ENCODE measurements at regions not wholly inside any gene's neighbourhood (a gene's known extent, or its start where the extent isn't known, plus 50 kb on each side); places are given as distances from the start of the nearest gene placed in this dataset.

- ATAC-seq (no peak), DNase-seq (ENCODE audit: extremely low read depth in 1 of 4, low spot score in 3 of 4) (no peak), FAIRE-seq (no peak)
- POLR2A ChIA-PET: no interaction called here
- CTCF ChIA-PET (ENCODE audit: low intra/inter-chr PET ratio): no interaction called here
- TF ChIP-seq PREB (CRISPR knock-in tag; IDR thresholded peaks at IDR 0.05) (no peak), BRD4 (IDR thresholded peaks at IDR 0.05) (no peak), SAFB (IDR thresholded peaks at IDR 0.05; ENCODE audit: borderline replicate concordance, low read depth, low read length) (no peak), CBX2 (IDR thresholded peaks at IDR 0.05; ENCODE audit: insufficient read depth, low read length, poor library complexity, severe bottlenecking) (no peak), HDGF (IDR thresholded peaks at IDR 0.05) (no peak), ZC3H11A (IDR thresholded peaks at IDR 0.05; ENCODE audit: low read depth, low read length) (no peak)
- TF ChIP-seq, protein P1, sequence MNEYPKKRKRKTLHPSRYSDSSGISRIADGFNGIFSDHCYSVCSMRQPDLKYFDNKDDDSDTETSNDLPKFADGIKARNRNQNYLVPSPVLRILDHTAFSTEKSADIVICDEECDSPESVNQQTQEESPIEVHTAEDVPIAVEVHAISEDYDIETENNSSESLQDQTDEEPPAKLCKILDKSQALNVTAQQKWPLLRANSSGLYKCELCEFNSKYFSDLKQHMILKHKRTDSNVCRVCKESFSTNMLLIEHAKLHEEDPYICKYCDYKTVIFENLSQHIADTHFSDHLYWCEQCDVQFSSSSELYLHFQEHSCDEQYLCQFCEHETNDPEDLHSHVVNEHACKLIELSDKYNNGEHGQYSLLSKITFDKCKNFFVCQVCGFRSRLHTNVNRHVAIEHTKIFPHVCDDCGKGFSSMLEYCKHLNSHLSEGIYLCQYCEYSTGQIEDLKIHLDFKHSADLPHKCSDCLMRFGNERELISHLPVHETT (CRISPR knock-in tag; conservative IDR thresholded peaks at IDR 0.05 in 1 of 2, IDR thresholded peaks at IDR 0.05 in 1 of 2): no peak
- H3K27ac ChIP-seq (ENCODE audit: extremely low read depth, low read depth, low read length): no peak overlapping the region
- no peaks in the 10 kb centered on the region for H3K4me1 ChIP-seq (replicated peaks in 1 of 2; ENCODE audit: control insufficient read depth in 2 of 2, insufficient read depth in 2 of 2, low read length in 2 of 2)
- no peaks in the 10 kb centered on the region; the same call in 1 of the 2 replicates for H3K9me3 ChIP-seq (replicated peaks; ENCODE audit: control insufficient read depth, insufficient read depth, low read depth, low read length)
- no peaks in the 10 kb centered on the region for H4K20me1 ChIP-seq (replicated peaks; ENCODE audit: control insufficient read depth, insufficient read depth, low read length)
- in situ Hi-C loops (cut with MboI): no loop called here
- H2AFZ ChIP-seq (ENCODE audit: low read depth, low read length): no peak overlapping the region
- intact Hi-C loops (cut with micrococcal nuclease): no loop called here
- H3K9me1 ChIP-seq (ENCODE audit: control insufficient read depth, insufficient read depth, low read length): no peaks in the 10 kb centered on the region
- no peaks in the 10 kb centered on the region for H3K79me2 ChIP-seq (ENCODE audit: control insufficient read depth, insufficient read depth, low read length)
- no TSS peak for BruUV-seq (replicated peaks)
- H3K4me3 ChIP-seq: no peak overlapping the region
- H3K27me3 ChIP-seq (ENCODE audit: control insufficient read depth in 2 of 2, insufficient read depth in 2 of 2, low read length in 2 of 2): no peaks in the 10 kb centered on the region
- no peak overlapping the region for H3K9ac ChIP-seq (ENCODE audit: insufficient read depth in 1 of 2, low read depth in 2 of 2, low read length in 2 of 2)
- 0% methylated on average over 2 of the region's 2 CpGs for WGBS (ENCODE audit: insufficient coverage, low coverage, missing lambda C conversion rate)
- H3K36me3 ChIP-seq (ENCODE audit: control insufficient read depth, insufficient read depth, low read length): no peaks in the 10 kb centered on the region
- H3K4me2 ChIP-seq (ENCODE audit: insufficient read depth, low read length): no peak overlapping the region
Measured at GRCh38 chr5:35464757-35465156, 152.9 kb upstream of the SPEF2 start.
